Ovary (tissue), 3 donors: ENCODE measurements at regions not wholly inside any gene's neighbourhood (a gene's known extent, or its start where the extent isn't known, plus 50 kb on each side); places are given as distances from the start of the nearest gene placed in this dataset.

Source experiments
- POLR2A ChIP-seq: fragments of 450-650 bp; IDR thresholded peaks from one replicate; pipeline ENCODE4 v1.6.1; 2017; ENCODE audit warnings: antibody characterized with exemption, mild to moderate bottlenecking, moderate library complexity
- TF ChIP-seq, protein P1 (sequence below), 3 donors: fragments of 450-650 bp in 2 of 3; fragments of 200-600 bp in 1 of 3; IDR thresholded peaks; one replicate each; pipeline versions ENCODE4 v1.5.1 to v1.8.0; 2016 to 2022; ENCODE audit warnings: antibody characterized with exemption in 3 of 3, mild to moderate bottlenecking in 1 of 3
- donor health status: DM: no; HTN: no; CAD: no.

DNA sequence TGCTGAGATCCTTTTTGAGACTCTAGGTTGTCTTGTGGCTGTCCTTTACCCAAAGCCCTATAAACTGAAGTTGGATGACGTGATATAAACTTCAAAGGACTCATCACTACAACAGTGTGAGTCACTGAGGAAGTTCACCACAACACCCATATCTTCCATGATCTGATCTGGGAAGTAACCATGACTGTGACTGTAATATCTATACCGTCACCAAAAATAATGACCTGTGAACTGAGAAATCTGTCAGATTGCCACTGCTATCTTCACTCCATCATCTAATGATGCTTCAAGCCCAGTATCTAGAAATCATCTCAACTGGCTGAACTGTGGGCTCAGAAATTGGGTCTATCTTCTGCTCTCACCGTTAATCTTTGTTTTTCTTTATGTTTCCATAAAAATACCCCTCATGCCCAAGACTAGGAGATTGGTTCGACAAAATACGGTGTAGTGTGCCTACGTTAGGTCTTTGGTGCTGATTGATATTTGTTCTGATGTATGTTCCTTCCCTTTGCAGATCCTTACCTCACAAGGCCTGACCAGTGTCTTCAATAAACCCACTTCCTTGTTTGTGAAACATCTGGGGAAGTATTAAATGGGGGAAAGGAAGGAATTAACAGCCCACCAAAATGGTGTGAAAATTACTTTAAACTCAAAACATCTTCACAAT is 78.2 kb downstream of the MYL12B start:
- TF ChIP-seq, protein P1, sequence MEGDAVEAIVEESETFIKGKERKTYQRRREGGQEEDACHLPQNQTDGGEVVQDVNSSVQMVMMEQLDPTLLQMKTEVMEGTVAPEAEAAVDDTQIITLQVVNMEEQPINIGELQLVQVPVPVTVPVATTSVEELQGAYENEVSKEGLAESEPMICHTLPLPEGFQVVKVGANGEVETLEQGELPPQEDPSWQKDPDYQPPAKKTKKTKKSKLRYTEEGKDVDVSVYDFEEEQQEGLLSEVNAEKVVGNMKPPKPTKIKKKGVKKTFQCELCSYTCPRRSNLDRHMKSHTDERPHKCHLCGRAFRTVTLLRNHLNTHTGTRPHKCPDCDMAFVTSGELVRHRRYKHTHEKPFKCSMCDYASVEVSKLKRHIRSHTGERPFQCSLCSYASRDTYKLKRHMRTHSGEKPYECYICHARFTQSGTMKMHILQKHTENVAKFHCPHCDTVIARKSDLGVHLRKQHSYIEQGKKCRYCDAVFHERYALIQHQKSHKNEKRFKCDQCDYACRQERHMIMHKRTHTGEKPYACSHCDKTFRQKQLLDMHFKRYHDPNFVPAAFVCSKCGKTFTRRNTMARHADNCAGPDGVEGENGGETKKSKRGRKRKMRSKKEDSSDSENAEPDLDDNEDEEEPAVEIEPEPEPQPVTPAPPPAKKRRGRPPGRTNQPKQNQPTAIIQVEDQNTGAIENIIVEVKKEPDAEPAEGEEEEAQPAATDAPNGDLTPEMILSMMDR (IDR thresholded peaks at IDR 0.05), result no peak
- no peak for TF ChIP-seq POLR2A
